ENCODE measurements at regions not wholly inside any gene's neighbourhood (a gene's known extent, or its start where the extent isn't known, plus 50 kb on each side); places are given as distances from the start of the nearest gene placed in this dataset.
"Not testable (repeated sequence)": the region's sequence is repeated elsewhere in the genome, so short reads cannot be mapped to it uniquely, and the experiment has no call there.

GRCh38 chr5:118551031-118551430, 437.3 kb downstream of the DTWD2 start:
- DNase-seq: no peak

DNA sequence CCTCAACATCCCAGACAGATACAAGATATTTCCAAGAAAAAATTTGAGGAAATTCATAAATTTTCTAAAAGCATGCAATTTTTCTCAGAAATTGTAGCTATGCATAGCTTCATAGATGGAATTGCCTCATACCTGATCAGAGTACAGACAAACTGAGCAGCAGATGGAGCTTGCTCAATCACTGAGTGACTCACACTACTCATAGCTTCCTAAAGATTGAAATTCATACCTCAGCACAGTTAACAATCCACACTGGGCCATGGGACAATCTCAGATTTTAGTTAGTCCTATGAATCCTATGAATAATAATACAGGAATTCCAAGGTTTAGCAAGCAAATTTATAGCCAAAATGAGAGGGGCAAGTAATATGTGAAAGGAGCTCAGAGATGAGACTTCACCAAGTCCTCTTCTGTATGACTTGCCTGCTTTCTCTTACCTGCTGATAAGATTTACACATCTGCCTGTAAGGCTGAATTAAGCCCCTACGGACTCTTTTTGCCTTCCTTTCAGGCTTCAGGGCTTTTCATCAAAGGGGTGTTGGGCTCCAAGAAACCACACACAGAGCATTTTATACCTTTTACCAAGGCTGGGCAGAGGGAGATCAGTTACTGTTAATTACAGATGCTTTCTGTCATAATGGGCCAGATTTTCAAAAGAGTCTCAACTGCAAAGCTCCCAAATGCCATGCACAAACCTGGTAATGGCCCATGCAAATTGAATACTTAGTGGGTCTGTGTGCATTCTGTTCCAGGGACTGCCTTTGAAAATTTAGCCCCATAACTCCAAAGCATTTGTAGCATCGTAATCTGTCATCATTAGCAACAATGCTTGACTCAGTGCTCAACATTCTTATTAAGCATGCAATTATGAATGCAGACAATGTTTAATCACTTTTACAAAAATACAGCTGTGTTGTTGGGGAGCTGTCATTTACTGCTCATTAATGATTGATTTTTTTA, 439.3 kb downstream of the DTWD2 start:
- DNase-seq: no peak

GRCh38 chr5:118545470-118545869, 442.9 kb downstream of the DTWD2 start:
- DNase-seq: no peak

- DNase-seq: no peak
These were observed 443.4 kb downstream of the DTWD2 start for GRCh38 chr5:118544887-118545449.

DNA sequence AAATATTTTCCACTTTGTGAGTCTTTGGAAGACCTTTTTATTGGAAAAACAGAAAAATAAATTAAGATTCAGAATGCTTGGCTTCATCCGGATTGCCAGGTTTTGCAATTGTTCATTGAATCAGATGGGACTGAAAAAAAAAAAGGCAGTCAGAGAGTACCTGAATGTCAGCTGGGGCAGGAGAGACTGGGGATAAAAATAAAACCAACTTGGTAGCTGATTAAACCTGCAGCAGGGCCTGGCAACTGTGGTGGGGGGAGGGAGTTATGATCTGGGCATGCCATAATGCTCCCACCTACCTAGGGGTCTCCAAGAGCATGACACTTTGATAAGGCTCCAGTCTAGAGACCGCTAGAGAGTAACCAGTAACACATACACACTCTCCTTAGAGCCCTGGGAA, 454.4 kb downstream of the DTWD2 start:
- DNase-seq: no peak

- DNase-seq: no peak
These were observed 455.2 kb downstream of the DTWD2 start for GRCh38 chr5:118533156-118533555.

GRCh38 chr5:118531276-118531675, 457.1 kb downstream of the DTWD2 start:
- DNase-seq: no peak

GRCh38 chr5:118529361-118530144, 458.8 kb downstream of the DTWD2 start:
- no peak for DNase-seq

GRCh38 chr5:118522626-118523025, 465.7 kb downstream of the DTWD2 start:
- DNase-seq: no peak

GRCh38 chr5:118520771-118521415, 467.5 kb downstream of the DTWD2 start:
- no peak for DNase-seq

DNA sequence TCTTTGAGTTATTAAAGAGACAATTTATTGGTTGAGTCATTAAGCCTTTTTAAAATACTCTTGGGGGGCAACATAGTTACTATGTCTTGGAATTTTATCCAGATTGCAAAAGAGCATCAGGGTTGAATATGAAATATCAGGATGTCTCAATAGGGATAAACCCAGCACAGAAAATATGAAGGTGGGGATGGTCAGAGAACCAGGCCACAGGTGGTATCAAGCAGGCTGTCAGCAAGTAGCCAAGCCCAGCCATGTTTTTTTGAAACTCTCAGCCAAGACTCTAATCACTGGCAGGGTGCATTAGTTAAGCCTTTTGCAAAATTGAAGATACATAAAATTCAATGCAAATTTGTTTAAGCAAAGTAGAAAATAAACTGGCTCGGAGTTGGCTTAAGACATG, 468.9 kb downstream of the DTWD2 start:
- DNase-seq: no peak

DNA sequence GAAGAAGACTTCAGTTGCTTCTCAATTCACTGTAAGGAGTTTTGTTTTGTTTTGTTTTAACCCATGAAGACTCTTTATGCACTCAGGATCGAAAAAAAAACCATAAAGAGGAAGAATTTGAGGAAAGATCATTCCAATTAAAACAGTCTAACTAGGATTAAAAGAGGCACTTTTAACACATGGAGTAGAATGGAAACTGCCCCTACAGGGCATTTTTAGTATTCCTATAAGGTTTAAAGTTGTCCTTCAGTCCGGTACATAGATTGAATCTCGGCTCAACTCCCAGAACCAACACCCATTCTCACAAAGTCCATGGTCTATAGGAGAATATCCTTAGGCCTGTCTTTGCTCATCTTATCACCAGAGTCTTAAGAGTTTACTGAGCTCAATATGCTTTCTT, 469.6 kb downstream of the DTWD2 start:
- DNase-seq: no peak

DNA sequence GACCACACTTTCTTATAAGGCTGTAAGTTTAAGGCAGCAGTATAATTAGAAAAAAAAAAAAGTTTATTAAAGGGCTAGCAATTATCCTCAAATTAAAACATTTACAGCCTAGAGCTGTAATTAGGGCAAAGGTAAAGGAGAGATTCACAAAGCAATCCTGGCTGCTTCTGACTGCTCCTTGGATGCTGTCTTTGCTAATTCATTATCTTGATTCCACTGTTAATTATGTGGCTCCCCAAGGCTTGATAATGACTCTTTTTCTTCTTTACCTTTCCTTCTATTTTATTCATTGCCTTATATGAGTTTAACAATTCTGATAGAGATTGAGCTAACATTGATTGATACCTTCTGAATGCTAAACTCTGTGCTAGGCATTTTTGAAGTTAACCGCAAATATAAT, 476.5 kb downstream of the DTWD2 start:
- DNase-seq: no peak

- DNase-seq: no peak
These were observed 482.0 kb downstream of the DTWD2 start for GRCh38 chr5:118506217-118506852.

- DNase-seq: not testable (repeated sequence)
These were observed 486.1 kb downstream of the DTWD2 start for GRCh38 chr5:118502232-118502631.

DNA sequence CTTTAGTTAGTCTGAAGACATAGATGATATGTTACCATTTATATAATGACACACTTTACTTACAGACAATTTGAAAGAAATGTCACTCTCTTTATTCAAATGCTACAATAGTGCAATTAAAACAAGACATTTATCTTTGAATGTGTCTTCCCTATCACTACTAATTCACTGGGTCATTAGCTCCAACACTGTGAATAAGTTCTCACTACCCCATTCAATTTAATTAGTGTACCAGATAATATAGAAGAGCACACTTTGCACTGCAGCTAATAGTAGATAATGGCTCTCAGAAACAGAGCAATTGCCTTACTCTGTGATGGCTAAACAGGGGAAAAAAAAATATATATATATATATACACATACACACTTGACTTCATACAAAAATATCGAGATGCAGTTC, 497.0 kb downstream of the DTWD2 start:
- DNase-seq: no peak

DNA sequence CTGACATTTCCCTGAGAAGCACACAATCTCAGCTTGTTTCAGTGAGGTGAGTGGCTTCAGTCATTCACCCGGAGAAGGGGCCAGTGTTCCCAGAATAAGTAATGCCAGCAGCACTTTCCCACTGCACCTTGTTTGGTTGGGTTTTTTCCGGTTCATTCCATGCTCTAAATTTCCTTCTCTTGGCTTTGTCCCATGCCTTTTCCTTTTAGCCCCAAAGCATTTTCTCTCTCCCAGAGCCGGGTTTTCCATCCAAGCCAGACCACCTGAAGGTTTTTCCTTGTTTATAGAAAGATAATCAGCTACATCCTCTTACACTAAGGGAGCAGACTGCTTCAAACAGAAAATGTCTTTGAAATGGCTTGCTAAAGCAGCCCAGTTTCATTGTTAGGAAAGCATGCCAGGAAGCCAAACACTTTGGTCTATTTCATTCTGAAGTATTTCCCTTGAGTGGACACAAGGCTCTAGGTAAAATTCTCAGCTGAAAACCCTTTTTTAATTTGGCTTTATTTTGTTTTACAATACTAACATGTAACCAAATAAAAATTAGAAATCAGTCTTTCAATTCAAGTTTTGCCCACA, 501.6 kb downstream of the DTWD2 start:
- DNase-seq: no peak

- no peak for DNase-seq
These were observed 509.1 kb downstream of the DTWD2 start for GRCh38 chr5:118479285-118479684.

DNA sequence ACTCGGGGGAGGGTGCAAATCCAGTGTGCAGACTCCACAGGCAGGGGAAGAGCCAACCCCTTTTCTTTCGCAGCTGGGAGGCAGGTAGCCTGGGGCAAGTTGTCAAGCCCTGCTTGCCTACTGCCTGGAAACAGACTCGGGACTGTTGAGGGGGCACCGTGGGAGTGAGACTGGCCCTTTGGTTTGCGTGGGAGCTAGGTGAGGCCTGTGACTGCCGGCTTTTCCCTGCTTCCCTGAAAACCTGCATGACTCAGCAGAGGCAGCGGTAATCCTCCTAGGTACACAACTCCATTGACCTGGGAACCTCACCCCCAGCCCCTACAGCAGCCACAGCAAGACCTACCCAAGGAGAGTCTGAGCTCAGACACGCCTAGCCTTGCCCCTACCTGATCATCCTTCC, 509.5 kb downstream of the DTWD2 start:
- DNase-seq: no peak

- no peak for DNase-seq
These were observed 520.3 kb downstream of the DTWD2 start for GRCh38 chr5:118468085-118468484.

GRCh38 chr5:118467103-118467502, 521.2 kb downstream of the DTWD2 start:
- DNase-seq: no peak

GRCh38 chr5:118466418-118466817, 521.9 kb downstream of the DTWD2 start:
- no peak for DNase-seq

Measured in NCI-H2107 (cell line).